Nephron (organoid): ENCODE measurements at regions not wholly inside any gene's neighbourhood (a gene's known extent, or its start where the extent isn't known, plus 50 kb on each side); places are given as distances from the start of the nearest gene placed in this dataset.

Experiments
- H3K27ac Mint-ChIP-seq, 3 experiments: 2 replicates each; pipeline ENCODE4 v1.8.0; 2020; ENCODE audit warnings: mixed read lengths in 3 of 3, mild to moderate bottlenecking in 2 of 3, moderate library complexity in 1 of 3
- H3K27me3 Mint-ChIP-seq: 2 replicates; pipeline ENCODE4 v1.8.0; 2021; ENCODE audit warnings: low read depth, mild to moderate bottlenecking, moderate library complexity, mixed read lengths
- H3K36me3 Mint-ChIP-seq: 2 replicates; pipeline ENCODE4 v1.8.0; 2020; ENCODE audit warnings: low read depth, mixed read lengths
- H3K4me1 Mint-ChIP-seq: 2 replicates; pipeline ENCODE4 v1.8.0; 2020; ENCODE audit warnings: mixed read lengths
- H3K4me3 Mint-ChIP-seq, 3 experiments: 2 replicates each; pipeline ENCODE4 v1.8.0; 2020; ENCODE audit warnings: mild to moderate bottlenecking in 3 of 3, mixed read lengths in 3 of 3, moderate library complexity in 2 of 3
- H3K9me3 Mint-ChIP-seq: 2 replicates; pipeline ENCODE4 v1.8.0; 2020; ENCODE audit warnings: mixed read lengths
- TF ChIP-seq, protein P1 (sequence below), 3 experiments: fragments of 200-600 bp; sonication (generic); IDR thresholded peaks; one replicate each; pipeline ENCODE4 v1.5.0; 2021; ENCODE audit warnings: antibody characterized with exemption in 3 of 3; ENCODE audit not compliant: unreplicated experiment in 3 of 3

GRCh38 chr12:39227218-39227617 is 215.7 kb downstream of the KIF21A start:
- no peak overlapping the region for H3K27ac Mint-ChIP-seq
- H3K9me3 Mint-ChIP-seq, result peaks cover 5% of the 10 kb centered on the region
- TF ChIP-seq, protein P1, sequence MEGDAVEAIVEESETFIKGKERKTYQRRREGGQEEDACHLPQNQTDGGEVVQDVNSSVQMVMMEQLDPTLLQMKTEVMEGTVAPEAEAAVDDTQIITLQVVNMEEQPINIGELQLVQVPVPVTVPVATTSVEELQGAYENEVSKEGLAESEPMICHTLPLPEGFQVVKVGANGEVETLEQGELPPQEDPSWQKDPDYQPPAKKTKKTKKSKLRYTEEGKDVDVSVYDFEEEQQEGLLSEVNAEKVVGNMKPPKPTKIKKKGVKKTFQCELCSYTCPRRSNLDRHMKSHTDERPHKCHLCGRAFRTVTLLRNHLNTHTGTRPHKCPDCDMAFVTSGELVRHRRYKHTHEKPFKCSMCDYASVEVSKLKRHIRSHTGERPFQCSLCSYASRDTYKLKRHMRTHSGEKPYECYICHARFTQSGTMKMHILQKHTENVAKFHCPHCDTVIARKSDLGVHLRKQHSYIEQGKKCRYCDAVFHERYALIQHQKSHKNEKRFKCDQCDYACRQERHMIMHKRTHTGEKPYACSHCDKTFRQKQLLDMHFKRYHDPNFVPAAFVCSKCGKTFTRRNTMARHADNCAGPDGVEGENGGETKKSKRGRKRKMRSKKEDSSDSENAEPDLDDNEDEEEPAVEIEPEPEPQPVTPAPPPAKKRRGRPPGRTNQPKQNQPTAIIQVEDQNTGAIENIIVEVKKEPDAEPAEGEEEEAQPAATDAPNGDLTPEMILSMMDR (IDR thresholded peaks at IDR 0.05; ENCODE audit: unreplicated experiment in 3 of 3), result no peak

GRCh38 chr12:39224971-39225370 is 217.9 kb downstream of the KIF21A start:
- H3K4me1 Mint-ChIP-seq, result no peaks in the 10 kb centered on the region
- no peaks in the 10 kb centered on the region for H3K27me3 Mint-ChIP-seq
- H3K36me3 Mint-ChIP-seq, result no peaks in the 10 kb centered on the region
- H3K9me3 Mint-ChIP-seq, result no peaks in the 10 kb centered on the region
- no peak overlapping the region for H3K27ac Mint-ChIP-seq
- no peak overlapping the region for H3K4me3 Mint-ChIP-seq
- TF ChIP-seq, protein P1 (IDR thresholded peaks at IDR 0.05; ENCODE audit: unreplicated experiment in 3 of 3), result no peak

More at GRCh38 chr12:39227218-39227617, 215.7 kb downstream of the KIF21A start:
- Mint-ChIP-seq H3K36me3 (no peaks in the 10 kb centered on the region), H3K4me3 (no peak overlapping the region), H3K4me1 (no peaks in the 10 kb centered on the region), H3K27me3 (no peaks in the 10 kb centered on the region)

GRCh38 chr12:39205969-39206368 is 237.0 kb downstream of the KIF21A start:
- no peak overlapping the region for H3K4me3 Mint-ChIP-seq
- no peaks in the 10 kb centered on the region for H3K4me1 Mint-ChIP-seq
- peaks cover 7% of the 10 kb centered on the region for H3K27me3 Mint-ChIP-seq
- H3K9me3 Mint-ChIP-seq, result peaks cover 20% of the 10 kb centered on the region
- H3K27ac Mint-ChIP-seq, result no peak overlapping the region
- no peaks in the 10 kb centered on the region for H3K36me3 Mint-ChIP-seq
- TF ChIP-seq, protein P1 (IDR thresholded peaks at IDR 0.05; ENCODE audit: unreplicated experiment in 3 of 3), result no peak

DNA sequence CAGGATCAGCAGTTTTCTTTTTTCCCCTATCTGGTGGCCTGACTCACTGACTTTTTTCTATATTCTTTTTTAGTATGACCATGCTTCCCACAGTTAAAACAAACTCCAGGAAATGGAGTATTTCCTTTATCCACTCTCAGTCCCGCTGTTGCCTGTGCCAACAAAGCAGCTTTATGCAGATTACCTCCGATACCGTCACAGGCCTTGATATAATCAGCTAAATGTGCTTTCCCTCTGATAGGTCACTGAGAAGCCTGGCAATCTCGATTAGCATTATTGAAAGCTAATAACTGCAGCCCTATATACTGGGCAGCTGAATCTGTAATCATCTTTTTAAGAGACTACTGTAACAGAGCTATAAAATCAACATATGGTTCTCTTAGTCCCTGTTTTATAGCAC is 243.6 kb downstream of the KIF21A start:
- Mint-ChIP-seq H3K9me3 (peaks cover 8% of the 10 kb centered on the region), H3K36me3 (no peaks in the 10 kb centered on the region), H3K27ac (no peak overlapping the region), H3K4me1 (no peaks in the 10 kb centered on the region), H3K4me3 (no peak overlapping the region), H3K27me3 (peaks cover 4% of the 10 kb centered on the region)
- TF ChIP-seq, protein P1 (IDR thresholded peaks at IDR 0.05; ENCODE audit: unreplicated experiment in 3 of 3), result no peak

DNA sequence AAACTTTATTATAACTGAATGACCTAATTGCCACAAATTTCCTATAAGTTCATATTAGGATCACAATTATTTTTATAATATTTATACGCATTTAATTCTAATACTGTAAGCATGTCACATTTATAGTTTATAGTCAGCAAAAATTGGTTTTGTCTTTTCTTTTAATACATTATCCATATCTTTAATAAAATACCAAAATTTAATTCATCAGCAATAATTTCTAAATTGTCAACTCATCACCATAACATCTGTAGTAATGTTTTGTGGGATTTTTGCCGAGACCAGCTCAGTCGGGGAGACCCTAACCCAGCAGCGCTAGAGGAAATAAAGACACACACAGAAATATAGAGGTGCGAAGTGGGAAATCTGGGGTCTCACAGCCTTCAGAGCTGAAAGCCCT is 254.2 kb downstream of the KIF21A start:
- H3K27ac Mint-ChIP-seq, result no peak overlapping the region
- H3K4me3 Mint-ChIP-seq, result no peak overlapping the region
- peaks cover 6% of the 10 kb centered on the region for H3K9me3 Mint-ChIP-seq
- no peaks in the 10 kb centered on the region for H3K36me3 Mint-ChIP-seq
- H3K4me1 Mint-ChIP-seq, result no peaks in the 10 kb centered on the region
- TF ChIP-seq, protein P1 (IDR thresholded peaks at IDR 0.05; ENCODE audit: unreplicated experiment in 3 of 3), result no peak
- H3K27me3 Mint-ChIP-seq, result peaks cover 4% of the 10 kb centered on the region

GRCh38 chr12:39186744-39187143 is 256.2 kb downstream of the KIF21A start:
- H3K4me1 Mint-ChIP-seq, result no peaks in the 10 kb centered on the region
- H3K4me3 Mint-ChIP-seq, result no peak overlapping the region
- no peaks in the 10 kb centered on the region for H3K36me3 Mint-ChIP-seq
- H3K27ac Mint-ChIP-seq, result no peak overlapping the region
- peaks cover 20% of the 10 kb centered on the region for H3K27me3 Mint-ChIP-seq
- TF ChIP-seq, protein P1 (IDR thresholded peaks at IDR 0.05; ENCODE audit: unreplicated experiment in 3 of 3), result no peak
- H3K9me3 Mint-ChIP-seq, result peaks cover 4% of the 10 kb centered on the region
